ENCODE measurements at regions not wholly inside any gene's neighbourhood (a gene's known extent, or its start where the extent isn't known, plus 50 kb on each side); places are given as distances from the start of the nearest gene placed in this dataset.

GRCh38 chr2:77831471-77831870 lies 309.3 kb upstream of the LRRTM4 start:
- Histone ChIP-seq H3K4me1 (ENCODE audit: insufficient read depth, poor library complexity, severe bottlenecking) (no peaks in the 10 kb centered on the region), H3K9me3 (ENCODE audit: severe bottlenecking) (peaks cover 5% of the 10 kb centered on the region), H3K4me3 (ENCODE audit: severe bottlenecking) (no peak overlapping the region), H3K27me3 (ENCODE audit: insufficient read depth, poor library complexity, severe bottlenecking) (no peaks in the 10 kb centered on the region), H3K27ac (ENCODE audit: poor library complexity, severe bottlenecking) (no peak overlapping the region), H3K36me3 (ENCODE audit: low read depth) (no peaks in the 10 kb centered on the region)
- DNase-seq (ENCODE audit: low spot score) = no peak
- TF ChIP-seq, protein P1, sequence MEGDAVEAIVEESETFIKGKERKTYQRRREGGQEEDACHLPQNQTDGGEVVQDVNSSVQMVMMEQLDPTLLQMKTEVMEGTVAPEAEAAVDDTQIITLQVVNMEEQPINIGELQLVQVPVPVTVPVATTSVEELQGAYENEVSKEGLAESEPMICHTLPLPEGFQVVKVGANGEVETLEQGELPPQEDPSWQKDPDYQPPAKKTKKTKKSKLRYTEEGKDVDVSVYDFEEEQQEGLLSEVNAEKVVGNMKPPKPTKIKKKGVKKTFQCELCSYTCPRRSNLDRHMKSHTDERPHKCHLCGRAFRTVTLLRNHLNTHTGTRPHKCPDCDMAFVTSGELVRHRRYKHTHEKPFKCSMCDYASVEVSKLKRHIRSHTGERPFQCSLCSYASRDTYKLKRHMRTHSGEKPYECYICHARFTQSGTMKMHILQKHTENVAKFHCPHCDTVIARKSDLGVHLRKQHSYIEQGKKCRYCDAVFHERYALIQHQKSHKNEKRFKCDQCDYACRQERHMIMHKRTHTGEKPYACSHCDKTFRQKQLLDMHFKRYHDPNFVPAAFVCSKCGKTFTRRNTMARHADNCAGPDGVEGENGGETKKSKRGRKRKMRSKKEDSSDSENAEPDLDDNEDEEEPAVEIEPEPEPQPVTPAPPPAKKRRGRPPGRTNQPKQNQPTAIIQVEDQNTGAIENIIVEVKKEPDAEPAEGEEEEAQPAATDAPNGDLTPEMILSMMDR (IDR thresholded peaks at IDR 0.05; ENCODE audit: poor library complexity, severe bottlenecking) = no peak
- ATAC-seq (ENCODE audit: low read depth) = no peak

GRCh38 chr2:77831898-77832297 lies 309.7 kb upstream of the LRRTM4 start:
- ATAC-seq (ENCODE audit: low read depth) = no peak
- no peak overlapping the region for H3K27ac ChIP-seq (ENCODE audit: poor library complexity, severe bottlenecking)
- TF ChIP-seq, protein P1 (IDR thresholded peaks at IDR 0.05; ENCODE audit: poor library complexity, severe bottlenecking) = no peak
- no peak overlapping the region for H3K4me3 ChIP-seq (ENCODE audit: severe bottlenecking)
- peaks cover 5% of the 10 kb centered on the region for H3K9me3 ChIP-seq (ENCODE audit: severe bottlenecking)
- H3K4me1 ChIP-seq (ENCODE audit: insufficient read depth, poor library complexity, severe bottlenecking) = no peaks in the 10 kb centered on the region
- DNase-seq (ENCODE audit: low spot score) = no peak
- no peaks in the 10 kb centered on the region for H3K36me3 ChIP-seq (ENCODE audit: low read depth)
- H3K27me3 ChIP-seq (ENCODE audit: insufficient read depth, poor library complexity, severe bottlenecking) = no peaks in the 10 kb centered on the region

DNA sequence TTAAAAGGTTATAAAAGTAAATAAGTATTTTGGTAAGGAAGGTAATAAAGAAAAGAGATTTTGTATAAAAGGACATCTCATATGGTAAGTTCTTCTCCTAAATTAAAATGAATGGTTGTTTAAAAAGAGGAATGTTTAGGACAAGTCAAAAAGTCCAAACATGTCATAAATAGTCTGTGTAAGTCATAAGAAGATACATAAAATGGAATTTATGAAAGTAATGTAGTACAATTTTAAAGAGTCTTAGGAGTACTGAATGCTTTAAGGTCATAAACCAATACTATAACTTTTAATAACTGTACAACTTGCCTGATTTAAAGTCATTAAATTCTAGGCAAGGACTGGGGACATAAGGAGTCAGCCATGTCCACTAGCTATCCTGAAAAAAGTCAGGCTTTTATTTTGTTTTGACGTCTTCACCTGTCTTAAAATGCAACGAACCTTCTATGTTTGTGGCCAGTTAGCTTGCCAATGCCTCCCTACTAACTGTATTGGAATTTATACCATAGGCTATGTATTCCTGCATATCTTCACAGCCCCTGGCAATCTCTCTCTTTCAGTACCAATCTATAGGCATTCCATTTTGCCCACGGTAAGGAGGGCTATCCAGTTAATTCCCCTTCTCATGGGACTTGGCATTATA lies 312.3 kb upstream of the LRRTM4 start:
- no peak for ATAC-seq (ENCODE audit: low read depth)
- H3K4me1 ChIP-seq (ENCODE audit: insufficient read depth, poor library complexity, severe bottlenecking) = no peaks in the 10 kb centered on the region
- peaks cover 5% of the 10 kb centered on the region for H3K9me3 ChIP-seq (ENCODE audit: severe bottlenecking)

DNA sequence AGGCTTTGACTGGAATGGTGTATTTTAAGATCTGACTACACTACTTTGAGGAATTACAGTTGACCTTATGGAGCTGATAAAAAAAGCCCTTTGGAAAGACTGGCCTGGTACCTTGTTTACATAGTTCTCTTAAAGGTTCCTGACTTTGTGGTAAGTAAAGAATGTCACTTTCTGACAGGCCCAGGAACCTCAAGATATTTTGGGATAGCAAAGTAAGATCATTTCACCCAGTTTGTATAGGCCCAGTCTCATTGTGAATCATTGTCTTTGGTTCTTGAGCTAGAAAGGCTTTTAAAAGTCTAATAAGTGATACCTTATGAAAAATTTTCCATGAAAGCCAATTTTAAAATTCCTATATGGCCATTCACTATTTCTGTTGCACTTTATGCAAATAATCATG lies 316.3 kb upstream of the LRRTM4 start:
- H3K4me1 ChIP-seq (ENCODE audit: insufficient read depth, poor library complexity, severe bottlenecking) = no peaks in the 10 kb centered on the region
- H3K27me3 ChIP-seq (ENCODE audit: insufficient read depth, poor library complexity, severe bottlenecking) = no peaks in the 10 kb centered on the region
- H3K27ac ChIP-seq (ENCODE audit: poor library complexity, severe bottlenecking) = no peak overlapping the region
- ATAC-seq (ENCODE audit: low read depth) (no peak), DNase-seq (ENCODE audit: low spot score) (no peak)
- H3K36me3 ChIP-seq (ENCODE audit: low read depth) = no peaks in the 10 kb centered on the region
- TF ChIP-seq, protein P1 (IDR thresholded peaks at IDR 0.05; ENCODE audit: poor library complexity, severe bottlenecking) = no peak
- H3K4me3 ChIP-seq (ENCODE audit: severe bottlenecking) = no peak overlapping the region
- H3K9me3 ChIP-seq (ENCODE audit: severe bottlenecking) = peaks cover 5% of the 10 kb centered on the region

More for the DNA sequence above, 312.3 kb upstream of the LRRTM4 start:
- H3K4me3 ChIP-seq (ENCODE audit: severe bottlenecking) = no peak overlapping the region
- no peak for DNase-seq (ENCODE audit: low spot score)
- TF ChIP-seq, protein P1 (IDR thresholded peaks at IDR 0.05; ENCODE audit: poor library complexity, severe bottlenecking) = no peak
- H3K27me3 ChIP-seq (ENCODE audit: insufficient read depth, poor library complexity, severe bottlenecking) = no peaks in the 10 kb centered on the region
- H3K36me3 ChIP-seq (ENCODE audit: low read depth) = no peaks in the 10 kb centered on the region
- H3K27ac ChIP-seq (ENCODE audit: poor library complexity, severe bottlenecking) = no peak overlapping the region

- no peaks in the 10 kb centered on the region for H3K27me3 ChIP-seq (ENCODE audit: insufficient read depth, poor library complexity, severe bottlenecking)
- DNase-seq (ENCODE audit: low spot score) (no peak), ATAC-seq (ENCODE audit: low read depth) (no peak)
- no peak overlapping the region for H3K4me3 ChIP-seq (ENCODE audit: severe bottlenecking)
- no peak overlapping the region for H3K27ac ChIP-seq (ENCODE audit: poor library complexity, severe bottlenecking)
- H3K4me1 ChIP-seq (ENCODE audit: insufficient read depth, poor library complexity, severe bottlenecking) = no peaks in the 10 kb centered on the region
- TF ChIP-seq, protein P1 (IDR thresholded peaks at IDR 0.05; ENCODE audit: poor library complexity, severe bottlenecking) = no peak
- peaks cover 5% of the 10 kb centered on the region for H3K9me3 ChIP-seq (ENCODE audit: severe bottlenecking)
- H3K36me3 ChIP-seq (ENCODE audit: low read depth) = no peaks in the 10 kb centered on the region
Measured at GRCh38 chr2:77839102-77839501, 316.9 kb upstream of the LRRTM4 start.
